ENCODE measurements at regions not wholly inside any gene's neighbourhood (a gene's known extent, or its start where the extent isn't known, plus 50 kb on each side); places are given as distances from the start of the nearest gene placed in this dataset.

GRCh38 chr12:98274430-98275130 lies 240.8 kb upstream of the TMPO start:
- no peak overlapping the region for H3K9ac ChIP-seq (ENCODE audit: low read length)
- H3K56ac ChIP-seq (ENCODE audit: low read length): no peak overlapping the region
- H3K27ac ChIP-seq (ENCODE audit: low read depth, low read length): no peak overlapping the region
- H3K27me3 ChIP-seq (ENCODE audit: insufficient read depth, low read length, poor library complexity): no peaks in the 10 kb centered on the region
- H2AK5ac ChIP-seq (ENCODE audit: low read length): no peak overlapping the region
- H3K4me2 ChIP-seq (ENCODE audit: low read length): no peak overlapping the region
- no peak overlapping the region for H3K4ac ChIP-seq (ENCODE audit: low read depth, low read length)
- no peak overlapping the region for H3K23ac ChIP-seq (ENCODE audit: low read length)
- H4K8ac ChIP-seq (ENCODE audit: low read depth, low read length): no peak overlapping the region
- no peaks in the 10 kb centered on the region for H3K4me1 ChIP-seq (ENCODE audit: control insufficient read depth, low read depth, low read length)
- no CpG with 5 or more reads among the region's 5 CpGs for WGBS (ENCODE audit: extremely low coverage, insufficient coverage, low lambda C conversion rate)
- H3K36me3 ChIP-seq (ENCODE audit: control insufficient read depth, insufficient read depth, low read length): no peaks in the 10 kb centered on the region
- H4K5ac ChIP-seq (ENCODE audit: low read length): no peak overlapping the region
- no peak overlapping the region for H2BK15ac ChIP-seq (replicated peaks; ENCODE audit: low read depth)
- H3K79me2 ChIP-seq (ENCODE audit: control insufficient read depth, insufficient read depth, low read length): no peaks in the 10 kb centered on the region
- no peak overlapping the region for H2BK120ac ChIP-seq (ENCODE audit: low read depth, low read length)
- H3K79me1 ChIP-seq (ENCODE audit: low read length): no peaks in the 10 kb centered on the region
- no peak overlapping the region for H3K4me3 ChIP-seq (ENCODE audit: low read length)
- no peak overlapping the region for H2BK5ac ChIP-seq (ENCODE audit: low read length)
- DNase-seq: no peak
- H3K18ac ChIP-seq (ENCODE audit: low read length): no peak overlapping the region

- Histone ChIP-seq H3K36me3 (ENCODE audit: control insufficient read depth, insufficient read depth, low read length) (no peaks in the 10 kb centered on the region), H2BK15ac (replicated peaks; ENCODE audit: low read depth) (no peak overlapping the region), H2BK120ac (ENCODE audit: low read depth, low read length) (no peak overlapping the region), H3K4me2 (ENCODE audit: low read length) (no peak overlapping the region), H3K18ac (ENCODE audit: low read length) (no peak overlapping the region), H4K5ac (ENCODE audit: low read length) (no peak overlapping the region), H3K79me2 (ENCODE audit: control insufficient read depth, insufficient read depth, low read length) (no peaks in the 10 kb centered on the region), H3K27ac (ENCODE audit: low read depth, low read length) (no peak overlapping the region), H4K8ac (ENCODE audit: low read depth, low read length) (no peak overlapping the region), H2AK5ac (ENCODE audit: low read length) (no peak overlapping the region), H3K9ac (ENCODE audit: low read length) (no peak overlapping the region), H2BK5ac (ENCODE audit: low read length) (no peak overlapping the region), H3K23ac (ENCODE audit: low read length) (no peak overlapping the region), H3K4ac (ENCODE audit: low read depth, low read length) (no peak overlapping the region), H3K27me3 (ENCODE audit: insufficient read depth, low read length, poor library complexity) (no peaks in the 10 kb centered on the region), H3K79me1 (ENCODE audit: low read length) (no peaks in the 10 kb centered on the region), H3K56ac (ENCODE audit: low read length) (no peak overlapping the region), H3K4me3 (ENCODE audit: low read length) (no peak overlapping the region), H3K4me1 (ENCODE audit: control insufficient read depth, low read depth, low read length) (no peaks in the 10 kb centered on the region)
- DNase-seq: no peak
- no CpG with 5 or more reads among the region's 4 CpGs for WGBS (ENCODE audit: extremely low coverage, insufficient coverage, low lambda C conversion rate)
Measured at GRCh38 chr12:98275131-98275475, 240.3 kb upstream of the TMPO start.

- Histone ChIP-seq H3K36me3 (ENCODE audit: control insufficient read depth, insufficient read depth, low read length) (no peaks in the 10 kb centered on the region), H3K18ac (ENCODE audit: low read length) (no peak overlapping the region), H3K4me3 (ENCODE audit: low read length) (no peak overlapping the region), H4K5ac (ENCODE audit: low read length) (no peak overlapping the region), H4K8ac (ENCODE audit: low read depth, low read length) (no peak overlapping the region), H3K79me2 (ENCODE audit: control insufficient read depth, insufficient read depth, low read length) (no peaks in the 10 kb centered on the region), H3K4me1 (ENCODE audit: control insufficient read depth, low read depth, low read length) (no peaks in the 10 kb centered on the region), H3K4ac (ENCODE audit: low read depth, low read length) (no peak overlapping the region), H3K27ac (ENCODE audit: low read depth, low read length) (no peak overlapping the region), H3K27me3 (ENCODE audit: insufficient read depth, low read length, poor library complexity) (no peaks in the 10 kb centered on the region), H3K56ac (ENCODE audit: low read length) (no peak overlapping the region), H2AK5ac (ENCODE audit: low read length) (no peak overlapping the region), H2BK120ac (ENCODE audit: low read depth, low read length) (no peak overlapping the region), H3K79me1 (ENCODE audit: low read length) (no peaks in the 10 kb centered on the region), H3K23ac (ENCODE audit: low read length) (no peak overlapping the region), H2BK5ac (ENCODE audit: low read length) (no peak overlapping the region), H2BK15ac (replicated peaks; ENCODE audit: low read depth) (no peak overlapping the region), H3K4me2 (ENCODE audit: low read length) (no peak overlapping the region), H3K9ac (ENCODE audit: low read length) (no peak overlapping the region)
- no CpG with 5 or more reads among the region's 6 CpGs for WGBS (ENCODE audit: extremely low coverage, insufficient coverage, low lambda C conversion rate)
- no peak for DNase-seq
Measured at GRCh38 chr12:98280152-98280551, 235.2 kb upstream of the TMPO start.

- Histone ChIP-seq H3K79me2 (ENCODE audit: control insufficient read depth, insufficient read depth, low read length) (no peaks in the 10 kb centered on the region), H3K23ac (ENCODE audit: low read length) (no peak overlapping the region), H3K4ac (ENCODE audit: low read depth, low read length) (no peak overlapping the region), H2BK5ac (ENCODE audit: low read length) (no peak overlapping the region), H3K4me2 (ENCODE audit: low read length) (no peak overlapping the region), H4K5ac (ENCODE audit: low read length) (no peak overlapping the region), H3K79me1 (ENCODE audit: low read length) (no peaks in the 10 kb centered on the region), H3K27me3 (ENCODE audit: insufficient read depth, low read length, poor library complexity) (no peaks in the 10 kb centered on the region), H3K27ac (ENCODE audit: low read depth, low read length) (no peak overlapping the region), H2AK5ac (ENCODE audit: low read length) (no peak overlapping the region), H2BK120ac (ENCODE audit: low read depth, low read length) (no peak overlapping the region), H3K18ac (ENCODE audit: low read length) (no peak overlapping the region), H3K4me3 (ENCODE audit: low read length) (no peak overlapping the region), H3K9ac (ENCODE audit: low read length) (no peak overlapping the region), H4K8ac (ENCODE audit: low read depth, low read length) (no peak overlapping the region), H3K36me3 (ENCODE audit: control insufficient read depth, insufficient read depth, low read length) (no peaks in the 10 kb centered on the region), H3K4me1 (ENCODE audit: control insufficient read depth, low read depth, low read length) (no peaks in the 10 kb centered on the region), H2BK15ac (replicated peaks; ENCODE audit: low read depth) (no peak overlapping the region), H3K56ac (ENCODE audit: low read length) (no peak overlapping the region)
- no CpG with 5 or more reads among the region's 7 CpGs for WGBS (ENCODE audit: extremely low coverage, insufficient coverage, low lambda C conversion rate)
- DNase-seq: no peak
Measured at GRCh38 chr12:98280621-98281020, 234.8 kb upstream of the TMPO start.

- Histone ChIP-seq H3K79me2 (ENCODE audit: control insufficient read depth, insufficient read depth, low read length) (no peaks in the 10 kb centered on the region), H3K4me2 (ENCODE audit: low read length) (no peak overlapping the region), H3K79me1 (ENCODE audit: low read length) (no peaks in the 10 kb centered on the region), H3K27ac (ENCODE audit: low read depth, low read length) (peak overlapping the region; percentile 40), H2BK5ac (ENCODE audit: low read length) (peak overlapping the region; percentile 21), H2AK5ac (ENCODE audit: low read length) (no peak overlapping the region), H3K36me3 (ENCODE audit: control insufficient read depth, insufficient read depth, low read length) (no peaks in the 10 kb centered on the region), H3K23ac (ENCODE audit: low read length) (no peak overlapping the region), H3K18ac (ENCODE audit: low read length) (peak overlapping the region; percentile 39), H3K4me3 (ENCODE audit: low read length) (no peak overlapping the region), H3K9ac (ENCODE audit: low read length) (no peak overlapping the region), H4K8ac (ENCODE audit: low read depth, low read length) (no peak overlapping the region), H2BK15ac (replicated peaks; ENCODE audit: low read depth) (no peak overlapping the region), H2BK120ac (ENCODE audit: low read depth, low read length) (no peak overlapping the region), H3K27me3 (ENCODE audit: insufficient read depth, low read length, poor library complexity) (no peaks in the 10 kb centered on the region), H4K5ac (ENCODE audit: low read length) (no peak overlapping the region), H3K56ac (ENCODE audit: low read length) (no peak overlapping the region), H3K4ac (ENCODE audit: low read depth, low read length) (no peak overlapping the region), H3K4me1 (ENCODE audit: control insufficient read depth, low read depth, low read length) (peaks cover 13% of the 10 kb centered on the region)
- peak; percentile 98 for DNase-seq
- WGBS (ENCODE audit: extremely low coverage, insufficient coverage, low lambda C conversion rate): no CpG with 5 or more reads among the region's 4 CpGs
Measured at GRCh38 chr12:98291828-98292227, 223.6 kb upstream of the TMPO start.

All from mesendoderm (in vitro differentiated cells).